ENCODE measurements at regions not wholly inside any gene's neighbourhood (a gene's known extent, or its start where the extent isn't known, plus 50 kb on each side); places are given as distances from the start of the nearest gene placed in this dataset.

DNA sequence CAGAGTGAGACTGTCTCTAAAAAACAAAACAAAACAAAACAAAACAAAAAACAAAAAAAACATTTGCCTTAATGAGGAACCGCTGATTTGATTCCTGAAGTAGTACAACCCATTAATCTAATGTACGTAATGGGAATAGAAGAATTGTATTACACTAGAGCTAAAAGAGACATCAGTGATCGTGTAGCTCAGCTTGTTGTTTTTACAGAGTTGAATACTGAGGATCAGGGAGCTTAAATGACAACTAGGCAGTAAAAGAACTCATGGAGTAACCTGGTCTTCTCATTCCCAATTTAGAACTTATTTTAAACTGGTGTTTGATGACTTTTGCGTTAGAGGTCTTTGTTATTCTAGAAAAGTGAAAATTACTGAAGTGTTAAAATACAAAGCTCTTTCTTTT, 65.1 kb upstream of the SLC28A3 start:
- TF ChIP-seq, protein P1, sequence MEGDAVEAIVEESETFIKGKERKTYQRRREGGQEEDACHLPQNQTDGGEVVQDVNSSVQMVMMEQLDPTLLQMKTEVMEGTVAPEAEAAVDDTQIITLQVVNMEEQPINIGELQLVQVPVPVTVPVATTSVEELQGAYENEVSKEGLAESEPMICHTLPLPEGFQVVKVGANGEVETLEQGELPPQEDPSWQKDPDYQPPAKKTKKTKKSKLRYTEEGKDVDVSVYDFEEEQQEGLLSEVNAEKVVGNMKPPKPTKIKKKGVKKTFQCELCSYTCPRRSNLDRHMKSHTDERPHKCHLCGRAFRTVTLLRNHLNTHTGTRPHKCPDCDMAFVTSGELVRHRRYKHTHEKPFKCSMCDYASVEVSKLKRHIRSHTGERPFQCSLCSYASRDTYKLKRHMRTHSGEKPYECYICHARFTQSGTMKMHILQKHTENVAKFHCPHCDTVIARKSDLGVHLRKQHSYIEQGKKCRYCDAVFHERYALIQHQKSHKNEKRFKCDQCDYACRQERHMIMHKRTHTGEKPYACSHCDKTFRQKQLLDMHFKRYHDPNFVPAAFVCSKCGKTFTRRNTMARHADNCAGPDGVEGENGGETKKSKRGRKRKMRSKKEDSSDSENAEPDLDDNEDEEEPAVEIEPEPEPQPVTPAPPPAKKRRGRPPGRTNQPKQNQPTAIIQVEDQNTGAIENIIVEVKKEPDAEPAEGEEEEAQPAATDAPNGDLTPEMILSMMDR (IDR thresholded peaks at IDR 0.05; ENCODE audit: low read length), result no peak
- no peak for TF ChIP-seq EZH2 (IDR thresholded peaks at IDR 0.05; ENCODE audit: borderline replicate concordance, low read length)

All from OCI-LY1 (cell line).